ENCODE measurements at regions not wholly inside any gene's neighbourhood (a gene's known extent, or its start where the extent isn't known, plus 50 kb on each side); places are given as distances from the start of the nearest gene placed in this dataset.
"Not testable (repeated sequence)": the region's sequence is repeated elsewhere in the genome, so short reads cannot be mapped to it uniquely, and the experiment has no call there.

GRCh38 chr1:79302380-79302930 is 295.9 kb upstream of the ADGRL4 start:
- no peak for DNase-seq (ENCODE audit: low spot score)

- no peak for DNase-seq (ENCODE audit: low spot score)
Observed at GRCh38 chr1:79295967-79296366, 289.4 kb upstream of the ADGRL4 start.

GRCh38 chr1:79293611-79294010 is 287.1 kb upstream of the ADGRL4 start:
- DNase-seq (ENCODE audit: low spot score) = no peak

- no peak for DNase-seq (ENCODE audit: low spot score)
Observed at GRCh38 chr1:79290927-79291474, 284.5 kb upstream of the ADGRL4 start.

- no peak for DNase-seq (ENCODE audit: low spot score)
Observed at GRCh38 chr1:79287982-79288381, 281.5 kb upstream of the ADGRL4 start.

- DNase-seq (ENCODE audit: low spot score) = no peak
Observed at GRCh38 chr1:79285667-79286066, 279.1 kb upstream of the ADGRL4 start.

GRCh38 chr1:79283451-79283850 is 276.9 kb upstream of the ADGRL4 start:
- no peak for DNase-seq (ENCODE audit: low spot score)

GRCh38 chr1:79281442-79281841 is 274.9 kb upstream of the ADGRL4 start:
- no peak for DNase-seq (ENCODE audit: low spot score)

- no peak for DNase-seq (ENCODE audit: low spot score)
Observed at GRCh38 chr1:79271759-79272158, 265.2 kb upstream of the ADGRL4 start.

- DNase-seq (ENCODE audit: low spot score) = no peak
Observed at GRCh38 chr1:79264975-79265818, 258.7 kb upstream of the ADGRL4 start.

- DNase-seq (ENCODE audit: low spot score) = no peak
Observed at GRCh38 chr1:79264285-79264684, 257.8 kb upstream of the ADGRL4 start.

GRCh38 chr1:79262745-79263258 is 256.3 kb upstream of the ADGRL4 start:
- no peak for DNase-seq (ENCODE audit: low spot score)

- DNase-seq (ENCODE audit: low spot score) = no peak
Observed at GRCh38 chr1:79259390-79260336, 253.1 kb upstream of the ADGRL4 start.

GRCh38 chr1:79255421-79255820 is 248.9 kb upstream of the ADGRL4 start:
- DNase-seq (ENCODE audit: low spot score) = no peak

GRCh38 chr1:79252598-79252997 is 246.1 kb upstream of the ADGRL4 start:
- DNase-seq (ENCODE audit: low spot score) = no peak

GRCh38 chr1:79239840-79240239 is 233.3 kb upstream of the ADGRL4 start:
- DNase-seq (ENCODE audit: low spot score) = no peak

GRCh38 chr1:79235301-79236002 is 228.9 kb upstream of the ADGRL4 start:
- no peak for DNase-seq (ENCODE audit: low spot score)

GRCh38 chr1:79232818-79233217 is 226.3 kb upstream of the ADGRL4 start:
- DNase-seq (ENCODE audit: low spot score) = no peak

- not testable (repeated sequence) for DNase-seq (ENCODE audit: low spot score)
Observed at GRCh38 chr1:79230751-79231150, 224.2 kb upstream of the ADGRL4 start.

GRCh38 chr1:79226963-79227362 is 220.4 kb upstream of the ADGRL4 start:
- no peak for DNase-seq (ENCODE audit: low spot score)

- DNase-seq (ENCODE audit: low spot score) = no peak
Observed at GRCh38 chr1:79224537-79224936, 218.0 kb upstream of the ADGRL4 start.
